GM12878 (cell line): ENCODE measurements at regions not wholly inside any gene's neighbourhood (a gene's known extent, or its start where the extent isn't known, plus 50 kb on each side); places are given as distances from the start of the nearest gene placed in this dataset.

Source experiments
- ATAC-seq: fragments of 200-7000 bp; cut with Tn5 transposase; 3 replicates; pipeline ENCODE4 v1.9.1; 2020; ENCODE audit warnings: mild to moderate bottlenecking, moderate library complexity
- BruUV-seq: library from RNA; stranded (reverse); fragments of 400-500 nt; replicated peaks from 2 replicates; lab custom pipeline; 2021; lab: Mats Ljungman, UMichigan
- CTCF ChIA-PET: fragments of 300-600 bp; sonication (Branson Sonifier 250); formaldehyde crosslinking; extraction: SDS; loops from one replicate; lab custom pipeline; 2021; ENCODE audit warnings: inconsistent platforms; lab: Yijun Ruan, JAX
- POLR2A ChIA-PET: fragments of 350-600 bp; formaldehyde crosslinking; extraction: SDS; loops from one replicate; lab custom pipeline; 2021; ENCODE audit warnings: inconsistent platforms; lab: Charles Lee
- RAD21 ChIA-PET: fragments of 300-600 bp; sonication (Branson Sonifier 250); formaldehyde crosslinking; loops from one replicate; lab custom pipeline; 2023; ENCODE audit warnings: antibody characterized with exemption; ENCODE audit not compliant: unreplicated experiment; lab: Charles Lee
- SMC1A ChIA-PET: fragments of 300-600 bp; sonication (Branson Sonifier 250); formaldehyde crosslinking; loops from one replicate; lab custom pipeline; 2023; ENCODE audit not compliant: unreplicated experiment, uncharacterized antibody; lab: Charles Lee
- DNase-seq: peaks from one replicate; pipeline ENCODE4 v3.0.0-alpha.2; 2011; ENCODE audit warnings: low read depth, low spot score
- FAIRE-seq: peaks from 3 replicates; lab custom pipeline; 2011; peaks lifted over from hg19 to GRCh38; lab: Jason Lieb, UNC
- H2AFZ ChIP-seq: 2 replicates; pipeline ENCODE4 v1.6.0; 2011; ENCODE audit warnings: low read depth, low read length, control low read depth; ENCODE audit not compliant: control insufficient read depth
- H3K27ac ChIP-seq: 2 replicates; pipeline ENCODE4 v1.5.1; 2011; ENCODE audit warnings: control low read depth; ENCODE audit not compliant: control insufficient read depth, insufficient read depth
- H3K27me3 ChIP-seq, 2 experiments: replicated peaks in 1 of 2; 2 replicates each; pipeline versions ENCODE4 v1.6.0 to v1.6.1; 2011; ENCODE audit warnings: low read length in 1 of 2; ENCODE audit not compliant: control insufficient read depth in 2 of 2, insufficient read depth in 2 of 2
- H3K36me3 ChIP-seq, 2 experiments: 2 replicates each; pipeline ENCODE4 v1.5.1; 2011; ENCODE audit warnings: low read length in 1 of 2; ENCODE audit not compliant: control insufficient read depth in 2 of 2, insufficient read depth in 2 of 2
- H3K4me1 ChIP-seq: 2 replicates; pipeline ENCODE4 v1.6.1; 2011; ENCODE audit warnings: mild to moderate bottlenecking, low read length, moderate library complexity, mixed read lengths; ENCODE audit not compliant: control insufficient read depth, insufficient read depth
- H3K4me2 ChIP-seq: 2 replicates; pipeline ENCODE4 v1.6.0; 2011; ENCODE audit warnings: control low read depth; ENCODE audit not compliant: control insufficient read depth, insufficient read depth
- H3K4me3 ChIP-seq: fragments of 200-600 bp; sonication (generic); 2 replicates; pipeline ENCODE4 v1.5.1; 2016
- H3K79me2 ChIP-seq: 2 replicates; pipeline ENCODE4 v1.6.0; 2011; ENCODE audit warnings: low read length; ENCODE audit not compliant: control insufficient read depth, insufficient read depth
- H3K9ac ChIP-seq: 2 replicates; pipeline ENCODE4 v1.8.0; 2011; ENCODE audit warnings: low read length, control low read depth, mixed read lengths; ENCODE audit not compliant: control insufficient read depth, insufficient read depth
- H3K9me3 ChIP-seq: replicated peaks from 3 replicates; pipeline ENCODE4 v1.5.1; 2011; ENCODE audit warnings: mild to moderate bottlenecking, low read length; ENCODE audit not compliant: control insufficient read depth, insufficient read depth
- H4K20me1 ChIP-seq: 2 replicates; pipeline ENCODE4 v1.6.0; 2011; ENCODE audit not compliant: control insufficient read depth, insufficient read depth
- CBX3 ChIP-seq: fragments of 200-600 bp; sonication (generic); IDR thresholded peaks from 2 replicates; pipeline ENCODE4 v1.6.1; 2016; ENCODE audit warnings: low read depth, borderline replicate concordance
- CREB1 ChIP-seq: IDR thresholded peaks from 2 replicates; pipeline ENCODE4 v1.6.1; 2012; ENCODE audit warnings: low read depth, mild to moderate bottlenecking, inconsistent platforms
- HCFC1 ChIP-seq: fragments of 150-350 bp; IDR thresholded peaks from 2 replicates; pipeline ENCODE4 v1.6.1; 2014; ENCODE audit warnings: low read length
- HDGF ChIP-seq: fragments of 450-650 bp; IDR thresholded peaks from 2 replicates; pipeline ENCODE4 v1.6.1; 2016; ENCODE audit warnings: antibody characterized with exemption
- IRF4 ChIP-seq: IDR thresholded peaks from 2 replicates; pipeline ENCODE4 v1.6.1; 2011; ENCODE audit warnings: low read depth, low read length
- LARP7 ChIP-seq: fragments of 450-650 bp; IDR thresholded peaks from 2 replicates; pipeline ENCODE4 v1.6.1; 2017; ENCODE audit warnings: mild to moderate bottlenecking
- MEF2A ChIP-seq: IDR thresholded peaks from 2 replicates; pipeline ENCODE4 v1.6.1; 2011; ENCODE audit warnings: low read depth, mild to moderate bottlenecking, low read length, moderate library complexity; ENCODE audit not compliant: insufficient read depth
- MTA3 ChIP-seq: IDR thresholded peaks from 2 replicates; pipeline ENCODE4 v1.6.1; 2012; ENCODE audit warnings: low read length, inconsistent platforms, borderline replicate concordance
- MYB ChIP-seq: fragments of 150-350 bp; IDR thresholded peaks from 2 replicates; pipeline ENCODE4 v1.6.1; 2014; ENCODE audit warnings: mild to moderate bottlenecking, low read depth, low read length, borderline replicate concordance
- NBN ChIP-seq: fragments of 450-650 bp; IDR thresholded peaks from 2 replicates; pipeline ENCODE4 v1.6.1; 2016
- NFXL1 ChIP-seq: fragments of 450-650 bp; IDR thresholded peaks from 2 replicates; pipeline ENCODE4 v1.6.1; 2017; ENCODE audit warnings: antibody characterized with exemption, mild to moderate bottlenecking, borderline replicate concordance
- NFYA ChIP-seq: IDR thresholded peaks from 2 replicates; pipeline ENCODE4 v1.6.1; 2011; ENCODE audit warnings: low read depth, mild to moderate bottlenecking, low read length, improper control_type of control experiment, borderline replicate concordance
- NRF1 ChIP-seq: conservative IDR thresholded peaks from 2 replicates; pipeline ENCODE4 v1.6.1; 2011; ENCODE audit warnings: mild to moderate bottlenecking, low read depth, low read length, improper control_type of control experiment
- SIX5 ChIP-seq: IDR thresholded peaks from 2 replicates; pipeline ENCODE4 v1.6.1; 2011; ENCODE audit warnings: mild to moderate bottlenecking, low read depth, low read length, moderate library complexity; ENCODE audit not compliant: severe bottlenecking
- SUZ12 ChIP-seq: fragments of 200-600 bp; sonication (generic); IDR thresholded peaks from one replicate; pipeline ENCODE4 v1.6.1; 2018; ENCODE audit warnings: antibody characterized with exemption, mild to moderate bottlenecking; ENCODE audit not compliant: unreplicated experiment
- YBX1 ChIP-seq: fragments of 450-650 bp; IDR thresholded peaks from 2 replicates; pipeline ENCODE4 v1.6.1; 2016; ENCODE audit warnings: antibody characterized with exemption
- WGBS: methylation state at CpG from one replicate; pipeline ENCODE4 v1.1.6; 2016; ENCODE audit warnings: low lambda C conversion rate; ENCODE audit not compliant: insufficient replicate concordance, insufficient coverage; ENCODE audit errors: missing lambda C conversion rate; 5-methylcytosine and 5-hydroxymethylcytosine counted together
- in situ Hi-C: fragments of 300-500 bp; cut with MboI; formaldehyde crosslinking; loops from 9 replicates; pipeline ENCODE4 v1.14.3; 2018; ENCODE audit warnings: mixed read lengths
- intact Hi-C: fragments of 100-400 bp; cut with micrococcal nuclease; formaldehyde crosslinking; loops from one replicate; pipeline ENCODE4 v1.14.2; 2022; ENCODE audit not compliant: unreplicated experiment
- TF ChIP-seq, protein P1 (sequence below): IDR thresholded peaks from 2 replicates; pipeline ENCODE4 v1.6.1; 2011; ENCODE audit warnings: borderline replicate concordance, low read depth, mild to moderate bottlenecking, moderate library complexity, low read length; ENCODE audit not compliant: insufficient read depth, poor library complexity, severe bottlenecking
- TF ChIP-seq, protein P2 (sequence below): IDR thresholded peaks from 2 replicates; pipeline ENCODE4 v1.6.1; 2011; ENCODE audit warnings: mild to moderate bottlenecking, low read depth, low read length, moderate library complexity; ENCODE audit not compliant: insufficient replicate concordance
- TF ChIP-seq, protein P3 (sequence below): fragments of 450-650 bp; IDR thresholded peaks from 2 replicates; pipeline ENCODE4 v1.6.1; 2016; ENCODE audit warnings: mild to moderate bottlenecking

DNA sequence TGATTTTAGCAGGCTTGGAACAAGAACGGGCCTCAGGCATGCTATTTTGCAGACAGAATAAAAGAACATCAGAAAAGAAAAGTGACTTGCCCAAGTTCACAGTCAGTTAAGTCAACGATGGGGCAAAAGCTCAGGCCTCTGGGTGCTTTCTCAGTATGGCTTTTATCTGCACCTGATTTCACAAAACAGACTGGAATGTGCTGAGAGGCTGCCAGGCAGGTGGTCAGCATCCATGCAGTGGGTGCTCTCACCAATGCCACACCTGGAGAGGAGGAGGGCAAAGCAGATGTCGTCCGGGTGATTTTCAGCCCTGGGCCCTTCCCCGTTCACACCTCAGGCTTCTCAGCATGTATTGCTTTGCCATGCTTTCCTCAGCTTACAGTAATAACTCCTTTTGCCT, 854.6 kb downstream of the RNF144A start:
- H3K4me2 ChIP-seq, result no peak overlapping the region
- FAIRE-seq (no peak), DNase-seq (no peak), ATAC-seq (no peak)
- no peak overlapping the region for H3K9ac ChIP-seq
- H4K20me1 ChIP-seq, result no peaks in the 10 kb centered on the region
- CTCF ChIA-PET, result interaction anchor here (0.6 to 2.6 kb wide), 4 partner anchors 11 to 415 kb away, joined by 3 to 9 read pairs (median 3); no protein-coding TSS in a partner anchor
- H3K79me2 ChIP-seq, result no peaks in the 10 kb centered on the region
- in situ Hi-C loops (no loop called here), intact Hi-C loops (loop anchor here (2.0 kb wide), 6 partner anchors 35 to 771 kb away; no protein-coding TSS in a partner anchor)
- H3K4me1 ChIP-seq, result peaks cover 19% of the 10 kb centered on the region
- SMC1A ChIA-PET, result interaction anchor here (1.0 to 6.8 kb wide), 11 partner anchors 11 to 344 kb away, joined by 3 to 94 read pairs (median 6); no protein-coding TSS in a partner anchor
- H3K9me3 ChIP-seq, result peaks cover 3% of the 10 kb centered on the region; the same call in 2 of the 3 replicates
- H3K27ac ChIP-seq, result no peak overlapping the region
- H3K4me3 ChIP-seq, result no peak overlapping the region
- no peak overlapping the region for H2AFZ ChIP-seq
- RAD21 ChIA-PET, result interaction anchor here (0.7 to 3.7 kb wide), 4 partner anchors 14 to 55 kb away, joined by 3 to 31 read pairs (median 5); no protein-coding TSS in a partner anchor
- no peaks in the 10 kb centered on the region for H3K27me3 ChIP-seq
- WGBS, result 69% methylated on average over 5 of the region's 5 CpGs
- no TSS peak for BruUV-seq
- H3K36me3 ChIP-seq, result no peaks in the 10 kb centered on the region
- POLR2A ChIA-PET, result no interaction called here
- no peak for TF ChIP-seq HCFC1
- TF ChIP-seq, protein P1, sequence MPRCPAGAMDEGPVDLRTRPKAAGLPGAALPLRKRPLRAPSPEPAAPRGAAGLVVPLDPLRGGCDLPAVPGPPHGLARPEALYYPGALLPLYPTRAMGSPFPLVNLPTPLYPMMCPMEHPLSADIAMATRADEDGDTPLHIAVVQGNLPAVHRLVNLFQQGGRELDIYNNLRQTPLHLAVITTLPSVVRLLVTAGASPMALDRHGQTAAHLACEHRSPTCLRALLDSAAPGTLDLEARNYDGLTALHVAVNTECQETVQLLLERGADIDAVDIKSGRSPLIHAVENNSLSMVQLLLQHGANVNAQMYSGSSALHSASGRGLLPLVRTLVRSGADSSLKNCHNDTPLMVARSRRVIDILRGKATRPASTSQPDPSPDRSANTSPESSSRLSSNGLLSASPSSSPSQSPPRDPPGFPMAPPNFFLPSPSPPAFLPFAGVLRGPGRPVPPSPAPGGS, result no peak
- TF ChIP-seq SUZ12, result no peak
- TF ChIP-seq NRF1, result no peak
- TF ChIP-seq MYB, result no peak
- no peak for TF ChIP-seq NBN
- no peak for TF ChIP-seq SIX5
- no peak for TF ChIP-seq NFXL1
- TF ChIP-seq, protein P2, sequence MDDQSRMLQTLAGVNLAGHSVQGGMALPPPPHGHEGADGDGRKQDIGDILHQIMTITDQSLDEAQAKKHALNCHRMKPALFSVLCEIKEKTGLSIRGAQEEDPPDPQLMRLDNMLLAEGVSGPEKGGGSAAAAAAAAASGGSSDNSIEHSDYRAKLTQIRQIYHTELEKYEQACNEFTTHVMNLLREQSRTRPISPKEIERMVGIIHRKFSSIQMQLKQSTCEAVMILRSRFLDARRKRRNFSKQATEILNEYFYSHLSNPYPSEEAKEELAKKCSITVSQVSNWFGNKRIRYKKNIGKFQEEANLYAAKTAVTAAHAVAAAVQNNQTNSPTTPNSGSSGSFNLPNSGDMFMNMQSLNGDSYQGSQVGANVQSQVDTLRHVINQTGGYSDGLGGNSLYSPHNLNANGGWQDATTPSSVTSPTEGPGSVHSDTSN, result no peak
- no peak for TF ChIP-seq MEF2A
- TF ChIP-seq IRF4, result no peak
- TF ChIP-seq HDGF, result no peak
- no peak for TF ChIP-seq MTA3
- TF ChIP-seq YBX1, result no peak
- no peak for TF ChIP-seq NFYA
- TF ChIP-seq CREB1, result no peak
- no peak for TF ChIP-seq CBX3
- TF ChIP-seq LARP7, result no peak
- TF ChIP-seq, protein P3, sequence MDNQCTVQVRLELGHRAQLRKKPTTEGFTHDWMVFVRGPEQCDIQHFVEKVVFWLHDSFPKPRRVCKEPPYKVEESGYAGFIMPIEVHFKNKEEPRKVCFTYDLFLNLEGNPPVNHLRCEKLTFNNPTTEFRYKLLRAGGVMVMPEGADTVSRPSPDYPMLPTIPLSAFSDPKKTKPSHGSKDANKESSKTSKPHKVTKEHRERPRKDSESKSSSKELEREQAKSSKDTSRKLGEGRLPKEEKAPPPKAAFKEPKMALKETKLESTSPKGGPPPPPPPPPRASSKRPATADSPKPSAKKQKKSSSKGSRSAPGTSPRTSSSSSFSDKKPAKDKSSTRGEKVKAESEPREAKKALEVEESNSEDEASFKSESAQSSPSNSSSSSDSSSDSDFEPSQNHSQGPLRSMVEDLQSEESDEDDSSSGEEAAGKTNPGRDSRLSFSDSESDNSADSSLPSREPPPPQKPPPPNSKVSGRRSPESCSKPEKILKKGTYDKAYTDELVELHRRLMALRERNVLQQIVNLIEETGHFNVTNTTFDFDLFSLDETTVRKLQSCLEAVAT, result no peak
